ENCODE measurements at regions not wholly inside any gene's neighbourhood (a gene's known extent, or its start where the extent isn't known, plus 50 kb on each side); places are given as distances from the start of the nearest gene placed in this dataset.

- Histone ChIP-seq H3K9me2 (replicated peaks; ENCODE audit: insufficient read depth) (no peaks in the 10 kb centered on the region), H3K4me2 (no peak overlapping the region), H3K4me1 (ENCODE audit: insufficient read depth) (no peaks in the 10 kb centered on the region), H3K4me3 (no peak overlapping the region), H2AFZ (no peak overlapping the region), H3K27ac (no peak overlapping the region), H3K9me3 (ENCODE audit: low read depth) (no peaks in the 10 kb centered on the region), H3K27me3 (no peaks in the 10 kb centered on the region), H4K20me1 (ENCODE audit: insufficient read depth, poor library complexity, severe bottlenecking) (no peaks in the 10 kb centered on the region), H3K36me3 (replicated peaks; ENCODE audit: insufficient read depth, low read depth) (no peaks in the 10 kb centered on the region), H3K79me2 (no peaks in the 10 kb centered on the region)
- no peak for TF ChIP-seq EZH2phosphoT487 (IDR thresholded peaks at IDR 0.05; ENCODE audit: low read depth, severe bottlenecking, unreplicated experiment)
- TF ChIP-seq EZH2 (IDR thresholded peaks at IDR 0.05; ENCODE audit: borderline replicate concordance), result no peak
- no peak for TF ChIP-seq CTCF (IDR thresholded peaks at IDR 0.05; ENCODE audit: poor library complexity)
- WGBS (ENCODE audit: low lambda C conversion rate, missing lambda C conversion rate), result 57% methylated on average over 1 of the region's 1 CpG
- no peak for DNase-seq (ENCODE audit: low spot score)
Measured at GRCh38 chr17:70582777-70583176, 413.4 kb downstream of the KCNJ2 start.

DNA sequence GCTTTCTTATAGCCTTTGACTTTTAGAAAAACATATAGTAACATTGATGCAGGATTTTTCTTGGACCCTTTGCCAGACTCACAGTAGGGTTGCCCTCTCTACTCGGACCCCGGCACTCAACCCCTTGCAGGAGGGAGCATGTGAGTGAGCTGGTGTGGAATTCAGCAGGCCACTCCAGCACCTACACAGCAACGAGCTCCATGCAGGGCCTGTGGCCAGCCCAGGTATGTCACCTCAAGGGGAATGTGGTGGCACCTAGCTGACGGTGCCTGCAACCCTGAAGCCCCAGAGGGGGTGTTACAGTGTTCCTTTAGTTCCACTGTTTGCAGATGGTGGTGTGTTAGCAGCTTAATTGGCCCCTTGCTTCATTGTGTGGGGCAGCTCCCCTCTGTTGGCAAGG is 414.9 kb downstream of the KCNJ2 start:
- H3K4me2 ChIP-seq, result no peak overlapping the region
- no peak overlapping the region for H3K27ac ChIP-seq
- DNase-seq (ENCODE audit: low spot score), result no peak
- 89% methylated on average over 4 of the region's 4 CpGs for WGBS (ENCODE audit: low lambda C conversion rate, missing lambda C conversion rate)
- H2AFZ ChIP-seq, result no peak overlapping the region
- TF ChIP-seq EZH2 (IDR thresholded peaks at IDR 0.05; ENCODE audit: borderline replicate concordance) (no peak), EZH2phosphoT487 (IDR thresholded peaks at IDR 0.05; ENCODE audit: low read depth, severe bottlenecking, unreplicated experiment) (no peak), CTCF (IDR thresholded peaks at IDR 0.05; ENCODE audit: poor library complexity) (no peak)
- no peaks in the 10 kb centered on the region for H4K20me1 ChIP-seq (ENCODE audit: insufficient read depth, poor library complexity, severe bottlenecking)
- H3K9me2 ChIP-seq (replicated peaks; ENCODE audit: insufficient read depth), result no peaks in the 10 kb centered on the region
- no peaks in the 10 kb centered on the region for H3K27me3 ChIP-seq
- no peaks in the 10 kb centered on the region for H3K79me2 ChIP-seq
- no peaks in the 10 kb centered on the region for H3K36me3 ChIP-seq (replicated peaks; ENCODE audit: insufficient read depth, low read depth)
- no peaks in the 10 kb centered on the region for H3K9me3 ChIP-seq (ENCODE audit: low read depth)
- H3K4me1 ChIP-seq (ENCODE audit: insufficient read depth), result no peaks in the 10 kb centered on the region
- H3K4me3 ChIP-seq, result no peak overlapping the region

DNA sequence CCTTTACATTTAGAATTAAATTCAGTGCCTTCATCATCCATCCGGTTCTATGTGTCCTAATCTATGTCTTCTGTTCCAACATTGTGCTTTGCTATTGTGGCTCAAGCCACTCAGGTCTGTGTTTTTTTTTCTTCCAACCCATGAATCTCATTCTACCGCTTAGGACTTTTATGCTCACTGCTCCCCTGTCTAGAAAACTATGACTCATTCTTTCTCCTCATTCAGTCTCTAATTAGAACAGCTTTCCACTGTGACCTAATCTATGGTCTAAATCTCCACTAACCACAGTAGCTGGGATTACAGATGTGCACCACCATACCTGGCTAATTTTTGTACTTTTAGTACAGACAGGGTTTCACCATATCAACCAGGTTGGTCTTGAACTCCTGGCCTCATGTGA is 418.7 kb downstream of the KCNJ2 start:
- 77% methylated on average over 2 of the region's 2 CpGs for WGBS (ENCODE audit: low lambda C conversion rate, missing lambda C conversion rate)
- no peak for TF ChIP-seq EZH2 (IDR thresholded peaks at IDR 0.05; ENCODE audit: borderline replicate concordance)
- Histone ChIP-seq H3K4me1 (ENCODE audit: insufficient read depth) (no peaks in the 10 kb centered on the region), H3K4me2 (no peak overlapping the region), H2AFZ (no peak overlapping the region), H3K9me3 (ENCODE audit: low read depth) (no peaks in the 10 kb centered on the region), H3K27ac (no peak overlapping the region), H3K9me2 (replicated peaks; ENCODE audit: insufficient read depth) (no peaks in the 10 kb centered on the region), H3K36me3 (replicated peaks; ENCODE audit: insufficient read depth, low read depth) (no peaks in the 10 kb centered on the region), H3K27me3 (no peaks in the 10 kb centered on the region), H3K4me3 (no peak overlapping the region), H4K20me1 (ENCODE audit: insufficient read depth, poor library complexity, severe bottlenecking) (no peaks in the 10 kb centered on the region), H3K79me2 (no peaks in the 10 kb centered on the region)
- no peak for DNase-seq (ENCODE audit: low spot score)

GRCh38 chr17:70597774-70598173 is 428.4 kb downstream of the KCNJ2 start:
- Histone ChIP-seq H3K27me3 (no peaks in the 10 kb centered on the region), H2AFZ (no peak overlapping the region), H3K36me3 (replicated peaks; ENCODE audit: insufficient read depth, low read depth) (no peaks in the 10 kb centered on the region), H3K9me3 (ENCODE audit: low read depth) (no peaks in the 10 kb centered on the region), H3K4me2 (no peak overlapping the region), H3K27ac (no peak overlapping the region), H3K4me3 (no peak overlapping the region), H3K79me2 (no peaks in the 10 kb centered on the region), H3K4me1 (ENCODE audit: insufficient read depth) (no peaks in the 10 kb centered on the region), H4K20me1 (ENCODE audit: insufficient read depth, poor library complexity, severe bottlenecking) (no peaks in the 10 kb centered on the region), H3K9me2 (replicated peaks; ENCODE audit: insufficient read depth) (no peaks in the 10 kb centered on the region)
- no peak for DNase-seq (ENCODE audit: low spot score)
- TF ChIP-seq EZH2 (IDR thresholded peaks at IDR 0.05; ENCODE audit: borderline replicate concordance), result no peak
- no peak for TF ChIP-seq CTCF (IDR thresholded peaks at IDR 0.05; ENCODE audit: poor library complexity)
- no peak for TF ChIP-seq EZH2phosphoT487 (IDR thresholded peaks at IDR 0.05; ENCODE audit: low read depth, severe bottlenecking, unreplicated experiment)

Data from hepatocyte (in vitro differentiated cells).